ENCODE measurements at regions not wholly inside any gene's neighbourhood (a gene's known extent, or its start where the extent isn't known, plus 50 kb on each side); places are given as distances from the start of the nearest gene placed in this dataset.
A peak's percentile ranks its signal among the peaks of the same experiment; 100 is the strongest.

DNA sequence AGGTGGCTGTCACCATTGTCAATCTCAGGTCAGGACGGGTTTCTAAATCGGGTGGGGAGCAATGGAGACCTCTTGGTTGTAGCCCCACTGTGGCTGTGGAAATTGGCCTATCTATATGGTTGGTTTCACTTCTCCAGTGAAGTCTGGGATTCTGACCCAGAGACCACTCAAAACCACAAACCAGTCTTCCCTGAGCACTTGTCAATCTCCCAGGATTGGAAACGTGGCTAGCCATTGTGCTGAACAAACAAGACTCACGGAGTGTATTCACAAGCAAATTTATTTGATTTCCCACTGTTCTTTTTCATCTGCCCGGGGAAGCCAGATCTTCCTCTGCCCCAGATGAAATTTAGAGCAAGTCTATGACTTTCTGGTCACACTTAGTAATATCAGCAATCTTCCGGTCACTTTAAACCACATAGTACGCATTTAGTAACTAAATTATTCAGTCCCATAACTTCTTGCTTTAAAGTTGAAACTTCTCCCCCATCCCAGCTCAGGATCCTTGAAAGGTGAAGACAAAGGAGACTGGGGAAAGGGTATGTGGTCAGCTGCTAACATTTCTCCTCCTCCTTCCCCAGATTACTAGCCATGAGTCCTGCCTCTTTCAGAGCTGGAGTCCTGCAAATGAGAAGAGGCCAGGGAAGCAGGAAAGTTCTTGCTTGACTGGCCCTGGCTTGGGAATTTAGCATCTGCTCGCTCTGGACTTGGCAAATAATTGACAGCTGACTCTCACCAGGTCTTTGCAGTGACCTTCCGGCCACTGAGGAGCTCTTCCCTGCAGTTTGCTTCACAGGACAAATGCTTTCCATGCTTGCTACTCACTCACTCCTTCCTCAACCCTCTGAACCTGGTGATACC, 123.2 kb upstream of the MAX start:
- no peak for DNase-seq

DNA sequence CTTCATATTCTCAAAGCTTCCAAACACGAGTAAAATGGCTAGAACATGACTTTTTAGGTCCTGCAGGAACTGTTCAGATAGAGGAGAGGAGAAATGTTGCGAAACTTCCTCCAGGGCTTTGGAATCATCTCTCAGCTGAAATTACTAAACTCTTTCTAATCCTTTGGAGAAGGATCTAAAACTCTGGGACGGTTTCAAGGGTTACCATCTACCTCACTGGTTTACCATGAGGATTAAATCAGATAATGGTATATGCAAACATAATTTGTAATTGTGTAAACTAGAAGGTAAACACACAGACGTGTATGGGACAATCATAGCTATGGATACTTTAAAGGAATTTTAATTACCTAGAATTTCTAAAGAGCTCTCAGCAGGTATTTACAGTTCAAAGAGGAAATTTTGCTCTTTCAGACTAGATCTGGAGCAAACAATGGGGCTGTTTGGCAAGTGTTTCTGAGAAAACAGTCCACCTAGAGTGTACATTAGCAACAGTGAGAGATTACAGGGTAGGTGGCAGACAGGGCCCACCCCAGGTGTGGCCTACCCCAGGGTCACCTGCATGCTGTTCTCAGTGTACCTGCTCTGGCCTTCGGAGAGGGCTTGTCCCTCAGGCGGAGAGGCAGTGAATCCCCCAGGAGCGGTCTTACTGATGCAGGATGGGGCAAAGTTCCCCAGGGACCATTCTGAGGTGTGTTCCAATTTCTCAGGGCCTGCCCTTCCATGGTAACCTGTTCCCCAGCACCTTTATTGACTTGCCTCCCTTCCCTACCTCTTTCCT, 124.7 kb upstream of the MAX start:
- peak; percentile 48 for DNase-seq

DNA sequence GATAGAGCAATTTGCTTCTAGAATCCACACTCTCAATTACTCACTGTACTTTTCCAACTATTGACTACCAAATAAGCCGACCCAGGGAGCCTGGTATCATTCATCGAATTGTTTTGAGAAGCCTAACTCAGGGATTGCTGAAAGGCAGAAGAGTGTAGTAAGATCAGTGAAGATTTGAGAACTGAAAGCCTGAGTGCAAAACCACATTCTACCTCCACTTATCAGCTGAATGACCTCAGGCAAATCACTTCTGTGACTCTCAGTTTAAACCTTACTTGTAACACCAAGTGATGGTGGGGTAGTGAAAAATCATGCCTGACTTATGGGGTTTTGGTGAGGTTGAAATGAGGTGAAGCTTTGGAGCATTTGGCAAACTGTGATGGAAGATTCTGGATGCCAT, 126.1 kb upstream of the MAX start:
- peak; percentile 22 for DNase-seq

DNA sequence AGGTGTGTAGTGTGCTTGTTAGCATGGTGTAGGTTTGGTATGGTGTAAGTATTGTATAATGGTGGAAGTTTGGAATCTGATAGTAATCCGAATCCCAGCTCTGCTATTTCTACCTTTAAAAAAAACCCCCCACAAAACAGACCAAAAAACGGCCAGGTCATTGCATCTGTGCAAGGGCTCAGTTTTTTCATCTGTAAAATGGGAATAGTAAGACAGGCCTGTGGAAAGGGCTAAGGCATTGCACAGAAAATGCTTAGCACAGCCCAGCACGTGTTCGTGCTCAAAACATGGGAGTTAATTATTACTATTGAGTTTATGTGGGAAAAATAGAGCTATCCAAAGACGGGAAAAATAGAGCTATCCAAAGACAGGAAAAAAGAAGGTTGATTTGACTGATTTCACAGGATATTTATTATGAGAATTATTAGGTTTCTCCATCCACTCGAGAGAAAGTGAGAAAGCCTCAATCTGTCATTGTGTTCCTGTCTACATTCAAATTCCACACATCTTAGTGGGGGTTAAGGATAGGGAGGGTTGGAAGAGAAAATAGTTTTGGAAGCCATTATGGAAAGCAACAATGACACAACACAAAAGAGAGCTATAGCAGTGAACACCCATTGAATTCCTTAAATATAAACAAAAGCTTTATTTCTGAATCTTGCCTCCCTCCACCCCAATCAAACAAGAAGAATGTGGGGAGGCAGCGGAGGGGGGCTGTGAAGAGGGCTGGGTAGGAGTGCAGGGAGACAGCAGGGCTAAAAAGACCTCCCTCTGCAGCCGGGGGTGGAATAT, 126.8 kb upstream of the MAX start:
- DNase-seq = no peak

DNA sequence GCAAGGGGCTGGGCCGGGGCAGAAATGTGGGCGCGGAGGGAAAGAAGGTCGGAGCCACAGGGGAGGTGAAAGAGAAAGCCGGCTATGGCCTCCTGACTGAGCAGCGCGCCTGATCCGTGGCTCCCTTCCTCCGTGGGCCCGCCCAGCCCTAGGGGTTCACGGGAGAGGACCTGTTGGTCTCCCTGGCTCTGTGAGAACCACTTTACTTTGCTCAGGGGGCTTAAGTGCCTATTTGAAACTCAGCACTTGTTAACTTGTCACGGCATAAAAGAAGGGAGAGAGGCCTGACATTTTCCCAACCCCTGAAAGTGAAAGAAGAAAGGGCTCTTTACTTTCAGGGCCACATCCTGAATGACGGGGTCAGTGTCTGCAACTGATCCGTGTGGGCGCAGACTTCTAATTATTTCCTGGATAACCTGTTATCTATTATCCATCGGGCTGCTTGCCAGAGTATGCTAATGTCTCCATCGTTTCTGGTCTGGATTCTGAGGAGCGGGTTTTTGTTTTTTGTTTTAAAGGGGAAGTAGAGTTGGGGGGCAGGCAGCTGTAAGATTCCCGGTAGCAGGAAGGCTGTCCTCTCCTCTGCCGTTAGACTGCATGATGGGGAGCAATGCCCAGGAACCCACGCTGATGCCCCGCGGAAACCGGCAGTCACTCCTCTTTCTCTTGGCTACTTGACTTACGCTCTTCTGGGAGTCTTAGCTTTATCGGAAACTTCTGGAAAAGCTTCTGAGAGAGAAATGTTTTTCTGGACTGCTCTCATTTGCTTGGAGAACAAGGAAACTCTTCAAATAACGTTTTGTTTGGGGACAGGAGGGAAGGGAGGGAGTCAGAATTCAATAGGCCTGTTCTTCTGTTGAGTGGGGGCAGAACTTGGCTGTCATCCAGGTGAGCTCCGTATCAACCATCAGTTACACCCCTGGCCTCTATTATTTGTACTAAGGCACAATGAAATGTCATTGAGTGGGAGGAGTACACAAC, 127.7 kb upstream of the MAX start:
- no peak for DNase-seq

DNA sequence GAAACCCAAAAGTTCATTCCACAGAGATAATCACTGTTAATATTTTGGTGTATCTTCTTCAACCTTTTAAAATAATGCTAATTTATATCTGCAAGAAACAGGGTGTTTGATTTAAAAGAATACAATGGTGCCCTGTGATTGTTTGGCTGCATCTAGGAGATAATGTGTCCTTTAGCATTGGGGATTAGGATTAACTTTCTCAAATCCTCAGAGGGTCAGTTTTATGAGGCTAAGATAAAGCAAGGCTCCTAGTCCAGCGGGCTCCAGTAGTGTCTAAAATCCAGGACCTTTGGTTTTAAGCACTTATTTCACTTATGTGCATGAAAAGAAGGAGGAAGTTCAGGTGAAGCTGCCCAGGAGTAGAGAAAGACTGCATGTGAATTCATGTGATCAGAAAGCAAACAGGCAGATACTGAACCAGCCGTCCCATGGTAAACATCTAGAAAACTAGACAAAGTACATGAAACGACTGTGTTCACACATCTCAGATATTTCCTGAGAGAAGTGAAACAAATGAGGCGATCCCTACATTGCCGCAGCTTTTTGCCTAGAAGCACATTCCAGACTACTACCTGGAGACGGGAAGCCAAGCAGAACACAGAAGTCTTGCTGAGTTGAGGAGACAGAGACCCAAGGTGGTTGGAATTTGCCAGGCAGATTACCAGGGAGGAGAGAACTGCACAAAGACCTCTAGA, 129.1 kb upstream of the MAX start:
- DNase-seq = no peak

DNA sequence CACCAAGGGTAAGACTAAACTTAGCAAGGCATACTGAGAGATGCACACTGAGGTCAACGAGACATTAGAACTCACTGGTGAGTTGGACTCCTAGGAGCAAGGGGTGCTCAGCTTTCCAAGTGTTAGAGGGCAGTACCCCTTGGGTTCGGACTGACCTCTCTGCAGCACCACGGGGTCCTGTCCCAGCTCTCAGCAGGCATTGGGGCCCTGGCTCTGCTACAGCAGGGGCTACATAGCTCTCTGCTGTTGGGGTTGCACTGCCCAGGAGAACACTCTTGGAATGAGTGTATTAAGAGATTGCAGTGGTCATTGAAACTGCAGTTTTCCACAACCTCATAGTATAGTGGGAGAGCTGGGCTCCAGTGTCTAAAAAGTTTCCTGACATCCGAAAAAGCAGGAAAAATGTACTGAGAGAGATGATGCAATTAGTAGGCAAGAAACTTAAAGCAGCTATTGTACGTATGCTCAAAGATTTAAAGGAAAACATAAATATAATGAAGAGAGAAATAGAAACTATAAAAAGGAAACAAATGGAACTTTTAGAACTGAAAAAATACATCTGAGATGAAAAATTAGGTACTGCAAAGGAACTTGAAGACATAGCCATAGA, 132.5 kb upstream of the MAX start:
- no peak for DNase-seq

DNA sequence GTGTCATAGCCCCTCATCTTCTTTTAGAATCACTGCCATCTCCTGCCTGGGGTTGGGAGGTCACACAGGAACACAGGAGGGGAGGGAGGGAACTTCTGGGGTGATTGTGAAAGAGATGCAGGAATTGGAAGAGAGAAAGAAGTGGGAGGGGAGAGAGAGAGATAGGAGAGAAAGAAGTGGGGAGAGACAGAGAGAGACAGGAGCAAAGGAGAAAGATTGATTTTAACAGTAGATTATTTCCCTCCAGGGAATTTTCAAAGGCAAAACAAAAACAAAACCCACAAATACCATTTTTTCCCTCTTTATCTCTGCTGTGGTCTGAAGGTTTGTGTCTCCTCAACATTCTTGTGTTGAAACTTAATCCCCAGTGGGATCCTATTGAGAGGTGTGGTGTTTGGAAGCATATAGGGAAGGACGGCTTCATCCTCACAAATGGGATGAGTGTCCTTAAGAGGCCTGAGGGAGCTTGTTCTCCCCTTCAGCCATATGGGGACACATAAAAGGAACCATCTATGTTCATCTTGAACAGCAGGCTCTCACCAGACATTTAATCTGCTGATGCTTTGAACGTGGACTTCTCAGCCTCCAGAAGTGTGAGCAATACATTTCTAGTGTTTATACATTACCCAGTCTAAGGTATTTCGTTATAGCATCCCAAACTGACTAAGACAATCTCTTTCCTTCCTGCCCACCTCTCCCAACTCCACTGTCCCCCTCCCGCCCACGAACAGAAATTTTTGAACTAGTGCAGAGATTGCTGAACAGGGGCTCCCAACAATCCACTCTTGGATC, 134.9 kb upstream of the MAX start:
- DNase-seq = peak; percentile 82

DNA sequence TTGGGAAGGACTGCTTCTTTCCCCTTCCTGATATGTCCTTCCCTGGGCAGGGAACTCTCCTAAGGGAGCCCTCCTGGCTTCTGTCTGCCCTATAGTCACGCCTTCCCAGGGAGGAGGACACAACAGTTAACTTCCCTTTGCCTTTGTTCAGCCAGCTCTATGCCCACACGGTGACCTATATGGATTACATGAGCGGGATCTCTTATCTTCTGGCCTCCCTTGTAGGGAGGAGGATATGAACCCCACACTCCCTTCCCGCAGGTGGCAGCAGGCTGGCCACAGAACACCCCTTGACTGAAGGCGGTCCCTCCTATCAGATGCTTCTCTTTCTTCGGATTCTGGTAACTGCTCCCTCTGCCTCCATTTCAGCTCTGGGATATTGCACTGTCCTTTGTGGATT, 135.6 kb upstream of the MAX start:
- DNase-seq = peak; percentile 92

DNA sequence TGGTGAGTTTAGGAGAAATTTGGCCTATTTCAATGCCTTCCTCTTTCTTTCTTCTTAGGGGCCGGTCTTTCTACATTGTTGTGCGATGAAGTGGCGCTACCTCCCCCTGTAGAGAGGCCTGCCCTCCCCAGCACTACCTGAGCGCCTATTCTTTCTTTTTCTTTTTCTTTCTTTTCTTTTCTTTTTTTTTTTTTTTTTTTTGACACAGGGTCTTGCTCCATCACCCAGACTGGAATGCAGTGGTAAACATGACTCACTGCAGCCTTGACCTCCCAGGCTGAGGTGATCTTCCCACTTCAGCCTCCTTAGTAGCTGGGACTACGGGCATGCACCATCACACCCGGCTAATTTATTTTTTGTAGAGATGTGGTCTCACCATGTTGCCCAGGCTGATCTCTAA, 136.1 kb upstream of the MAX start:
- peak; percentile 84 for DNase-seq

DNA sequence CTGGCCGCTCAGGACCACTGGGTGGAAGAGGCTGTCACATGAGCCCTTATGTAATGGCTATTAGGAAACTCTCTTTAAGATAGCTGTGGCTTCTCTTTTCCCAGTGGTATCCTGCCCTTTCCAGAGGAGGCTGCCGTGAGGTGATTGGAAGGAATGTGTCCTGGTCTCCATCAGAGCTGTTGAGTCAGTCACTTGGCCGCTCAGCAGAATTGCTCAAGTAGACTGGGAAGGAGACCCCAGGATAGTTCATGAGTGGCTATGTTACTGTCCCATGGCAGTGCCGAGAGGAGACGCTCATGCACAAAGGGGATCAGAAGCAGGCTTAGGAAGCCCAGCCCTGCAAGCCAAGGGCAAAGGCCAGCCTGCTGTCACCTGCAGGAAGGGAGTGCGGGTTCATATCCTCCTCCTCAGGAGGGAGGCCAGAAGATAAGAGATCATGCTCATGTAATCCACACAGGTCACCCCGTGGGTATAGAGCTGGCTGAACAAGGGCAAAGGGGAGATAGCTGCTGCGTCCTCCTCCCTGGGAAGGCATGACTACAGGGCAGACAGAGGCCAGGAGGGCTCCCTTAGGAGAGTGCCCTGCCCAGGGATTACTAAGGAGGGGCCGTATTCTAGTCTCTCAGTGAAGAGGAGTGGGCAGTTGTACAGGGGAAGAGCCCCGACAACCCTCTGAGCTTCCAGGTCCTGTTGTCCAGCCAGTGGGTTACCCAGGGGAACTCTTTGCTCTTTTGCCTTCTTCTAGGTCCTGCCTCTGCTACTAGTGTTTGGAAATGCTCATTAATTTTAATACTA, 137.0 kb upstream of the MAX start:
- peak; percentile 89 for DNase-seq

DNA sequence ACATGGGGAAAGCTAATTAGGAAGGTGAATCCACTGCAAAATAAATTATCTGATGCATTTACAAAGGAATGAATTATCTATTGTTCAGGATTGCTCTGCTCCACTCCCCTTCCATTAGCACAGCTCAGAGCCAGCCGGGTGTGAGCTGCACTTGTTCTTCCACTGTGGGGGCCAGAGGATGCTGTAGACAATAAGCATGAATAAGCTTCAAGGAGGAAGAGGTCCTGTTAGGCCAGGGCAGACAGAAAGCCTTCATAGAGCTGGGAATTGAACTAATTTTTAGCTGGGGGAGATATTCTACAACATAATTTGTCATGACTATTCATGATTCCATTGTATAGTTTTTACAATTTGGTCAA, 137.6 kb upstream of the MAX start:
- no peak for DNase-seq

DNA sequence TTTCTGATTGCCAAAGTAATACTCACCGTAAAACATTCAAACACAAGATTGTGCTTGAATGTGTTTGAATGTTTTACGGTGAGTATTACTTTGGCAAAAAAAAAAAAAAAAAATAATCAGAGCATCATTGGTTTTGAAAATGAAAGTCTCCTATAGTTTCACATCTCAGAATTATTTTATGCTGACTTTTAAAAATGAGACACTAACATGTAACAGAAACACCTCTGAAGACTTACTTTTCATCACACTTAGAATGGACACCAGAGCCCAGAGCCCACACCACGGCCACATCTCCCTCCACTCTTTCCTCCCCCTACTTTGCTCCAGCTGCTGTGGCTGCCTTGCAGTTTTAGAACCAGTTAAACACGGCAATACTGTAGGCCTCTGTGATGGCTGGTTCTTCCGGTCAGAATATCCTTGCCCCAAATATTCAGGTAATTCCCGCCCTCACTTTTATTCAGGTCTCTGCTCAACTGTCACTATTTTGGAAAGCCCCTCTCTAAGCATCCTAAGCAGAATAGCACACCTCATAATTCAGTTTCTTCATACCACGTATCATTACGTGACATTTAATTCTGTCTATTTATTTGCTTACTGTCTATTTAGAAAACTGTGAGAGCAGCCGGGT, 138.9 kb upstream of the MAX start:
- DNase-seq = no peak

DNA sequence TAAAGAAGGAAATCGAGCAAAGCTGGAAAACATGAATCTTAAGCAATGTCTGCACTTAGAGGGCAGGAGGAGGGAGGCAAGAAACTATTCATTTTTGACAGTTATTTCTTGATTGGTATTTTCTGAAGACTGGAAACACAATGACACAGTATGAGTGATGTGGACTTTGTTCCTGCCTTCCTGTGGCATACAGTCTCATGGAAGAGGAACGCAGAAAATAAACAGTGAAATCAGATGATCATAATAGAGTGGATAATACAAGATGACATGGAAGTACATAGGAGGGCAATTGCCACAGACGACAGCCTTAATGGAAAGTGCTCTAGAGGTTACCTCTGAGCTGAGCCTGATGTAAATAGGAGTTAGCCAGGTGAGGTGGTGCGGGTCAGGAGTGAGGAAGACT, 140.4 kb upstream of the MAX start:
- no peak for DNase-seq

DNA sequence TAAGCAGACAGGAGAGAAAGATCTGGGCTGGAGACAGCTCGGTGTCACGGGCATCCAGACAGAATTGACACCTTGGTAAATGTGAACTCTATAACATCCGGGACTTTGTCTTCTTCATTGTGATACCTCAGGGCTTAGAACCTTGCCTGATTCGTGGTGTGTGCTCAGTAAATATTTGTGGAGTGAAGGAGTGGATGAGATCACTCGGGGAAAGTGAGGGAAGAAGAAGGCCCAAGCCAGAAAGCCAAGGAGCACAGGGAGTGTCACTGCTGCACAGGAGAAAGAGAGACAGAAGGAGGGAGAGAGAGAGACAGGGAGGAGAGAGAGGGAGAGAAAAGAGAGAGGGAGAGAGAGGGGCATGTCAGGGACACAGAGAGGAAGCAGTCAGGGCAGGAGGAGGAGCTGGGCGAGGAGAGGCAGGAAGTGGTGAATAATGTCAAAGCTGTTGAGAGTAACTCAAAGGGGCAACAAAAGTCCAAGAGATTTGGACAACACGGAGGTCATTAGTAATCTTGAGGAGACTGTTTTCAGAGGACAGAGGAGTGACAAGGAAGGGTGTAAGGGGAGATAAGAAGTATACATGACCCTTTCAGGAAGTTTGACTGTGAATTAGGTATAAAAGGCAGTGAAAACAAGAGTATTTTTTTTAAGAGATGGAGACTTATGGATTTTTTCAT, 141.6 kb upstream of the MAX start:
- DNase-seq = no peak

DNA sequence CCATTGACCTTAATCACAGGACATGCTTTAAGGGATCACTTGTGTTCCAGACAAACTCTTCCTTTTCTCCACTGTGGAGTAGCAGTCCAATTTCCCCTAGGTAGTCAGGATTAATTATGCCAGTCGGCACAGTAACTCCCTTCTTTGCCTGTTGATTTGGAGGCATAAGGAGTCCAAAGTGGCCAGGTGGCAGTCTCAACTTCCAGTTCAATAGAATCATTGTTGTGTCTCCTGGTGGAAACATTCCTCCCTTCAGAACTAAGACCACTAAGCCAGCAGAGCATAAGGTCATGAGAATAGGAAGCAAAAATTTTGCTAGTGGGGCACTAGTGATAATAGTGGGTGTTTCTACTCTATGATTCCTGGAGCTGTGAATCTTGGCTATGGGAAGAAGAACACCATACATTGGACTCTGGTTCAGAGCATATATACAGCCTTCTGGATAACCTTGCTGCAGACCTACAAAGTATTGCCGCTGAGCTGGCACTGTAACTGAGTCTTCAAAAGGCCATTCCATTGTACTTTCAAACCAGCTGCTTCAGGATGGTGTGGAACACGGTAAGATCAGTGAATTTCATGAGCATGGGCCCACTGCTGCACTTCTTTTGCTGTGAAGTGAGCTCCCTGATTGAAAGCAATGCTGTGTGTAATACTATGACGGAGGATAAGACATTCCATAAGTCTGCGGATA, 147.3 kb upstream of the MAX start:
- DNase-seq = no peak

DNA sequence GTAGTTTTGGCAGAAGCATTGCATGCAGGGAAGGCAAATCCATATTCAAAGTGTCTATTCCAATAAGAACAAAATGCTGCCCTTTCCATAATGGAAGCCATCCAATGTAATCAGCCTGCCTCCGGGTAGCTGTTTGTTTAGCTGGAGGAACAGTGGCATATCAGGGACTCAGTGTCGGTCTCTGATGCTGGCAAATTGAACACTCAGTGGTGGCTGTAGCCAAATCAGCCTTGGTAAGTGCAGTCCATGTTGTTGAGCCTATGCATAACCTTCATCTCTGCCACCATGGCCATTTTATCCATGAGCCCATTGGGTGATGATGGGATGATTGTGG, 147.8 kb upstream of the MAX start:
- no peak for DNase-seq

DNA sequence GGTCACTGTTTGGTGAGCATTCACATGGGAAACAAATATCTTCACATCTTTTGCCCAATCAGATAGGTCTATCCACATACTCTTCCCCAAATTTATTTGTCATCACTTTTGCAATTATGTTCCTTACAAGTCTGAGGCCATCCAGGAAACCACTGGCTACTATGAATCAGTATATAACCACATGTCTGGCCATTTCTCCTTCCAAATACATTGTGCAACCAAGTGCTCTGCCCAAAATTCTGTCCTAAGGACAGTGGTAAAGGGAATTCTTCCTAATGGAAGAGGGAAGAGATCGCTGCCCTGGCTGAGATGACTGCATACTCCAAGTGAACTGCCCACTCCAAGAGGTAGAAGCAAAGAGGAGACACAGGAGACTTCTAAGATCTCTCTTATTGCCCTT, 148.9 kb upstream of the MAX start:
- DNase-seq = peak; percentile 47

All from NCI-H226 (cell line).